ENCODE measurements at regions not wholly inside any gene's neighbourhood (a gene's known extent, or its start where the extent isn't known, plus 50 kb on each side); places are given as distances from the start of the nearest gene placed in this dataset.
"Not testable (repeated sequence)": the region's sequence is repeated elsewhere in the genome, so short reads cannot be mapped to it uniquely, and the experiment has no call there.

DNA sequence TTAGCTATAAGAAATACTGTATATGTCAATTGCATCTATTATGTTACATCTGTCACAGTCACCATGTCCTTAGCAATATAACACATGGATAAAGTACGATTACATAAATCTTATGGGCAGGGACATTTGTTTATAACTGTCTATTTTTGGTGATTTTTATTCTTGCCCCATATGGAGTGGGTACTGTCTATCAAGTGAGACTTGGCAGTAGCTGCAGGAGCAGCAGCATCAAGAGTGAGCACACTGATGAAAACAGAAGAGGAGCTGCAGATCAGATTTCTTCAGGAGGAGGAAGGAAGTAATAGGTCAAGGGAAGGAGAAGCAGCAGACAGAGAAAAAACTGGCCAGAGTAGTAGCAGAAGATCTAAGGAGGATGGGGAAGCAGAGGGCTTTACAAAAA lies 516.7 kb downstream of the C6orf118 start:
- DNase-seq (ENCODE audit: low spot score): no peak
- Mint-ChIP-seq H3K9me3 (peaks cover 19% of the 10 kb centered on the region), H3K36me3 (ENCODE audit: low read depth) (no peaks in the 10 kb centered on the region), H3K4me3 (ENCODE audit: low read depth) (no peak overlapping the region), H3K27me3 (ENCODE audit: low read depth) (no peaks in the 10 kb centered on the region), H3K4me1 (ENCODE audit: low read depth) (no peaks in the 10 kb centered on the region), H3K27ac (no peak overlapping the region)
- intact Hi-C loops (cut with micrococcal nuclease): no loop called here

DNA sequence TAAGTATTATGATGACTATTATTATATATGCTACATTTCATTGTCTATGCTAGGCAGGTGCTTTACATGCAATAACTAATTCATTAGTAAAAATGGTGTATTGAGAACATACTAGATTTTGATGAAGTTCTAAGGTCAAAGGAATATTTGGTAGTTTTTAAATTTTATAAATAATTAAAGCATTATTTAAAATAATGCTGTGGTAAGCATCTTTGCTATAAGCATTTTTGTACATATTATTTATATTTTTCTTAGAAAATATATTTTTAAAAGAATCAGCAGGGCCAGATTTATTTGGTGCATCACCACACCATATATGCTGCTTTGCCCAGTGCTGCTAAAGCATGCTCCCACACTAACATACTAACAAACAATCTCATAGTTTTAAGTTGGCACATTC lies 517.9 kb downstream of the C6orf118 start:
- H3K4me3 Mint-ChIP-seq (ENCODE audit: low read depth): no peak overlapping the region
- no peaks in the 10 kb centered on the region for H3K36me3 Mint-ChIP-seq (ENCODE audit: low read depth)
- no peak for DNase-seq (ENCODE audit: low spot score)
- H3K4me1 Mint-ChIP-seq (ENCODE audit: low read depth): no peaks in the 10 kb centered on the region
- H3K27me3 Mint-ChIP-seq (ENCODE audit: low read depth): no peaks in the 10 kb centered on the region
- no peak overlapping the region for H3K27ac Mint-ChIP-seq
- peaks cover 11% of the 10 kb centered on the region for H3K9me3 Mint-ChIP-seq
- intact Hi-C loops (cut with micrococcal nuclease): no loop called here

DNA sequence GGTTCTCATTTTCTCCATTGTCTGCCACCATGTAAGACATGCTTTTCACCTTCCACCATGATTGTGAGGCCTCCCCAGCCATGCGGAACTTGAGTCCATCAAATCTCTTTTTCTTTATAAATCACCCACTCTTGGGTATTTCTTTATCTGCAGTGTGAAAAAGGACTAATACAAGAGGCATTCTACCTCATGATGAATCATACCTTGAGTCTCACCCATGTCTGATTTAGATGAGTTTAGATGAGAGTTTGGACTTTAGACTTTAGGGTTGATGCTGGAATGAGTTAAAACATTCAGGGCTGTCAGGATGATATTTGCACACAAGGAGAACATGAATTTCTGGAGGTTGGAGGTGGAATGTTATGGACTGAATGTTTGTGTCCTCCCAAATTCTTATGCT lies 545.6 kb downstream of the C6orf118 start:
- H3K9me3 Mint-ChIP-seq: peaks cover 32% of the 10 kb centered on the region

DNA sequence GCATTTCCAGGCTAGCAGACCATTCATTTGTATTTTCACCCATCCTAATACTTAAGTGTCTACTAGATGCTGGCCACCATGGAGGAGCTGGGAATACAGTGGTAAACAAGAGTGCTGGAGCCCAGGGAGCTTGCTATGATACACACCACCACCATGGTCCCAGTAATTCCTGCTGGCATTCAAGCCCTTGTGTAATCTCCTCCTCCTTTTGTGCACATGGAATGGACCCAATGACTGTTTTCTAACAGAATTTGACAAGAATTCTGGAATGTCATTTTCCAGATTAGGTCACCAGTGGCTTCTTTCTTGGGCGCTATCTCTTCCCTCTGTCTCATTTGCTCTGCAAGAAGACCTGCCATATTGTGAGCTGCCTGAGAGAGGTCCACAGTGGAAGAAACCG lies 552.0 kb downstream of the C6orf118 start:
- intact Hi-C loops (cut with micrococcal nuclease): no loop called here
- Mint-ChIP-seq H3K4me1 (ENCODE audit: low read depth) (no peaks in the 10 kb centered on the region), H3K4me3 (ENCODE audit: low read depth) (no peak overlapping the region), H3K36me3 (ENCODE audit: low read depth) (no peaks in the 10 kb centered on the region), H3K27ac (no peak overlapping the region), H3K27me3 (ENCODE audit: low read depth) (no peaks in the 10 kb centered on the region), H3K9me3 (peaks cover 37% of the 10 kb centered on the region)
- no peak for DNase-seq (ENCODE audit: low spot score)

More for the DNA sequence above, 545.6 kb downstream of the C6orf118 start:
- no peak overlapping the region for H3K27ac Mint-ChIP-seq
- no peaks in the 10 kb centered on the region for H3K4me1 Mint-ChIP-seq (ENCODE audit: low read depth)
- DNase-seq (ENCODE audit: low spot score): no peak
- no peak overlapping the region for H3K4me3 Mint-ChIP-seq (ENCODE audit: low read depth)
- no peaks in the 10 kb centered on the region for H3K36me3 Mint-ChIP-seq (ENCODE audit: low read depth)
- no peaks in the 10 kb centered on the region for H3K27me3 Mint-ChIP-seq (ENCODE audit: low read depth)
- intact Hi-C loops (cut with micrococcal nuclease): no loop called here

DNA sequence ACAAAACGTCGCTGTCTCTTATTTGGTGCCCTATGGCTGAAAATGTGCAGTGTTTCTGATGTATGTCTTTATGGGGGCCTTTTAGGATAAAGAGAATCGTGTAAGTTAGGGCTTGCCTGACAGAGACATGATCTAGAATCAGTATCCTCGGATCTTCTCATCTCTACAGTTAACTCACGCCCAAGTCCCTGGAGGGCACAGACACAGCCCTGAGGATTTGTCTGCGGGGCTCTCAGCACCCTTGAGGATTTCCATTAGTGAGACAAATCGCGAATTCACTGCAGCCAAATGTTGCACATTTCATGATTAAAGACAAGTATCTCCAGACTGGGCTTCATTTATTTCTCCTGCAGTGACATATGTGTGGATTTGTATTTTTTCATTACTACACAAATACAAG lies 552.7 kb downstream of the C6orf118 start:
- intact Hi-C loops (cut with micrococcal nuclease): no loop called here
- Mint-ChIP-seq H3K27ac (no peak overlapping the region), H3K4me1 (ENCODE audit: low read depth) (no peaks in the 10 kb centered on the region), H3K4me3 (ENCODE audit: low read depth) (no peak overlapping the region), H3K27me3 (ENCODE audit: low read depth) (no peaks in the 10 kb centered on the region), H3K9me3 (peaks cover 29% of the 10 kb centered on the region), H3K36me3 (ENCODE audit: low read depth) (no peaks in the 10 kb centered on the region)
- DNase-seq (ENCODE audit: low spot score): no peak

DNA sequence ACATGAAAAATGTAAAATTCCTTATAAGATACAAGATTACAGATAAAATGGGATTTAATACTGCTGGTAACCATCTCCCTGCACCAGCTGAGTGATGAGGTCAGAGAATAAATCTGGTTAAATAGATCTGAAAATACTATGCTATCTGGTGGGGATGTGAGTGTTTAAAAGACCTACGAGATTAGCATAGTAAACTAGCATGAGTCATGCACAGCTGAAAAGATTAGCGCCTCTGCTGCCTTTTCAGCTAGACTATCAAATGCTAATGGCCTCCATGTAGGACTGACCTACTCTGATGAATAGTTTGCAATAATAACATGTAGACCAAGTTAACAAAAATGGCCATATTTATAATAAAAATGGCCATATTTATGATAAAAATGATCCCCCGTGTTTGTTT lies 553.3 kb downstream of the C6orf118 start:
- Mint-ChIP-seq H3K4me3 (ENCODE audit: low read depth) (no peak overlapping the region), H3K4me1 (ENCODE audit: low read depth) (no peaks in the 10 kb centered on the region), H3K36me3 (ENCODE audit: low read depth) (no peaks in the 10 kb centered on the region), H3K9me3 (peaks cover 27% of the 10 kb centered on the region), H3K27me3 (ENCODE audit: low read depth) (no peaks in the 10 kb centered on the region), H3K27ac (no peak overlapping the region)
- DNase-seq (ENCODE audit: low spot score): no peak
- intact Hi-C loops (cut with micrococcal nuclease): no loop called here

DNA sequence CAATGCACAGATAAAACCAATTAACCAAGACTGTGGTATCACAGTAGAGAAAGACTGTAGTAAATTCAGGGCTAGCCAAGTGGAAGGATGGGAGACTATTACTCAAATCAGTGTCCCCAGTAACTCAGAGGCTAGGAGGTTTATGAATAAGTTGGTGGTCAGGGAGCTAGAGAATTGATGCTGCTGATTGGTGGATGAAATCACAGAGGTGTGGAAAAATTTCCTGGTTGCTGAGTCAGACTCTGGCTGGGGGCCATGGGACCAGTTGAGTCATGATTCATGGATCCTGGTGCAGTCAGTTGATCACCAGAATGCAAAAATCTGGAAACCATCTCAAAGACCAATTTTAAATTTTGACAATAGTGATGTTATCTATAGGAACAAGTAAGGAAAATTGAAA lies 555.9 kb downstream of the C6orf118 start:
- no peak for DNase-seq (ENCODE audit: low spot score)
- H3K36me3 Mint-ChIP-seq (ENCODE audit: low read depth): no peaks in the 10 kb centered on the region
- no peaks in the 10 kb centered on the region for H3K27me3 Mint-ChIP-seq (ENCODE audit: low read depth)
- no peak overlapping the region for H3K4me3 Mint-ChIP-seq (ENCODE audit: low read depth)
- H3K9me3 Mint-ChIP-seq: peaks cover 32% of the 10 kb centered on the region
- intact Hi-C loops (cut with micrococcal nuclease): no loop called here
- H3K4me1 Mint-ChIP-seq (ENCODE audit: low read depth): no peaks in the 10 kb centered on the region
- no peak overlapping the region for H3K27ac Mint-ChIP-seq

DNA sequence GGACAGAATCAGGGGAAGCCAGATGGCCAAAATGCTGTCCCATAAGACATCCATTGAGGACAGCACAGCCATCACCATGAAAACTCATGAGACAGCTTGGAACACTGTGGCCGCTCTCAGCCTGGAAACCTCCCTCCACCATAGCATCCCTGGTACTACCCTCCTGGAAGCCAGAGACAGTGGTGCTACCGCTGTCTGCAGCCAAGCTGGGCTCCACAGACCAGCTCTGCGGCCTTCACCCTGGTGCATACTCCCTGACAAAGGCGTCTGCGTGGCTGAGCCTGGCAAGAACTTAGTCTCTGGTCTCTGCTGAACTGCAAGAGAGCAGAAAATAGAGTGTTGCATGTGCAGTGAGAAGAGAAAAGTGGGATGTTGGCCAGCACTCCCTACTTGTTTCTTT lies 558.0 kb downstream of the C6orf118 start:
- no peak for DNase-seq (ENCODE audit: low spot score)
- Mint-ChIP-seq H3K27ac (no peak overlapping the region), H3K36me3 (ENCODE audit: low read depth) (no peaks in the 10 kb centered on the region), H3K9me3 (peaks cover 28% of the 10 kb centered on the region), H3K27me3 (ENCODE audit: low read depth) (no peaks in the 10 kb centered on the region), H3K4me1 (ENCODE audit: low read depth) (no peaks in the 10 kb centered on the region), H3K4me3 (ENCODE audit: low read depth) (no peak overlapping the region)
- intact Hi-C loops (cut with micrococcal nuclease): no loop called here

DNA sequence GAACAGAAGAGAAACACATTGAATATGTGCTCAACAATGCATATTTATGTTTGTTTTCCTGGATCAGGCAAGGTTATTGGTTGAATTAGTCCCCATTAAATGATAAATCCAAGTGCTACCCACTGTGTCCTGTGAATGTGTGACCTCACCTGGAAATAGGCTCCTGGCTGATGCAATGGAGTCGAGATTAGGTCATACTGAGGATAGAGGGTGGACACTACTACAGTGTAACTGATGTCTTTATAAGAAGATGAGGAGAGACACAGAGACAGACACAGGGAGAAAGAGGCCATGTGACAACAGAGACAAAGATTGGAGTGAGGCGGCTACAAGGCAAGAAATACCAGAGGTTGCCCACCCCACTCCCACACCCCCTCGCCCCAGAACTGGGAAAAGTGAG lies 559.3 kb downstream of the C6orf118 start:
- no peak overlapping the region for H3K27ac Mint-ChIP-seq
- H3K4me1 Mint-ChIP-seq (ENCODE audit: low read depth): no peaks in the 10 kb centered on the region
- DNase-seq (ENCODE audit: low spot score): no peak
- H3K27me3 Mint-ChIP-seq (ENCODE audit: low read depth): no peaks in the 10 kb centered on the region
- intact Hi-C loops (cut with micrococcal nuclease): no loop called here
- no peak overlapping the region for H3K4me3 Mint-ChIP-seq (ENCODE audit: low read depth)
- H3K9me3 Mint-ChIP-seq: peaks cover 34% of the 10 kb centered on the region
- H3K36me3 Mint-ChIP-seq (ENCODE audit: low read depth): no peaks in the 10 kb centered on the region

DNA sequence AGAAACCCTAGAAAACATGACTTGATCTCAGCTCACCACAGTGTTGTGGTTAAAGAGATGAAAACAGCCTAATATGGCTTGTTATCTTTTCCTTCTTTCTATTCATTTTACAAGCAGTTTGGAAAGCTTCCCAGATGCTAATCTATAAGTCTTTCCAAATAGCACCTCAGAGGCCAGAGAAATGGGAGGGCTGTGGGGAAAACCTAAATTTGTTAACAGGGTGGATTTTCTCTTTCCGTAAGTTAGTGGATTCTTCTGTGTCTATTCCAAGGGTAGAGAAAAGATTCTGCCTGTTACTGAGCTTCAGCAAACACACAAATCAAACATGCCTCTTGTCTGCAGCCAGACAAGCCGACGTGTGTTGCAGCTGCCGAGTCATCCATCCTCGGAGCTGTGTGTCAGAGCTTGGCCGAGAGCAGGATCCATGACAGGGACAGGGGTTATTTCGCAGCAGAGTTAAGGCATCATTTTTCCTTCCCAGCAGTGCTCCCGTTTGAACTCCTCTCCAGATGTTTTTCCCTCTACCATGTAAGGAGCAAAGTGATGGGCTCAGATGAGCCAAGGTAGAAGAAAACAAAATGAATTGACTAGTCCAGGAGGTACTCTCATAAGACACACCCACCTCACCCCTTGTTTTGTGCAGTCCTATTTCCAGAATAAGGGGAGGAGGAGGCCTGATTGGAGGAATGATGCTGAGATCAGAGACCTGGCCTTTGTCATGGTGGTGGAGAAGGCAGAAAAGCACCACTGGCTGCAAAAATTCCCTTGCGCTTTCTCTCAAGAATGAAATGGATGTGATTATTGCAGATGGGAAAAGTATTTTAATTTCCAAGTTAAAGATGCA lies 560.0 kb downstream of the C6orf118 start:
- no peak for DNase-seq (ENCODE audit: low spot score)
- H3K27me3 Mint-ChIP-seq (ENCODE audit: low read depth): no peaks in the 10 kb centered on the region
- H3K4me3 Mint-ChIP-seq (ENCODE audit: low read depth): no peak overlapping the region
- no peak overlapping the region for H3K27ac Mint-ChIP-seq
- H3K9me3 Mint-ChIP-seq: peaks cover 40% of the 10 kb centered on the region
- intact Hi-C loops (cut with micrococcal nuclease): no loop called here
- H3K4me1 Mint-ChIP-seq (ENCODE audit: low read depth): no peaks in the 10 kb centered on the region
- H3K36me3 Mint-ChIP-seq (ENCODE audit: low read depth): no peaks in the 10 kb centered on the region

DNA sequence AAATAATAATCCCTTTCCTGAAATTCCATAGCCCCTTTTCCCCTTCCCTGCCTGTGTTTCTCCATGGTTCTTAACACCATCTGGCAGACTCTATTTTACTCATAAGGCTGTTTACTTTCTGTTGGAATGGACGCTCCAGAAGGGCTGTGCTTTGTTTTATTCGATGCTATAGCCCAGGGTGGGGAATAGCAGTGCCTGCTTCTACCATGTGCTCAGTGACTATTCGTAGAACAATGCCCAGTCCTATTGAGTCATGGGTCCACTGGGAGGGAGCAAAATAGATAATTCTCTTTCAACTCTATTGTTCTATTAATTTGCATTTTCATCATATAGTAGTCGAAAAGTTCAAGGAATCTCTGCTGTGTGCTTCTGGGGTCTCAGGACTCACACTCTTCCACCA lies 565.1 kb downstream of the C6orf118 start:
- Mint-ChIP-seq H3K4me1 (ENCODE audit: low read depth) (no peaks in the 10 kb centered on the region), H3K4me3 (ENCODE audit: low read depth) (no peak overlapping the region), H3K27me3 (ENCODE audit: low read depth) (no peaks in the 10 kb centered on the region), H3K9me3 (peaks cover 64% of the 10 kb centered on the region), H3K27ac (no peak overlapping the region), H3K36me3 (ENCODE audit: low read depth) (no peaks in the 10 kb centered on the region)
- no peak for DNase-seq (ENCODE audit: low spot score)
- intact Hi-C loops (cut with micrococcal nuclease): no loop called here

DNA sequence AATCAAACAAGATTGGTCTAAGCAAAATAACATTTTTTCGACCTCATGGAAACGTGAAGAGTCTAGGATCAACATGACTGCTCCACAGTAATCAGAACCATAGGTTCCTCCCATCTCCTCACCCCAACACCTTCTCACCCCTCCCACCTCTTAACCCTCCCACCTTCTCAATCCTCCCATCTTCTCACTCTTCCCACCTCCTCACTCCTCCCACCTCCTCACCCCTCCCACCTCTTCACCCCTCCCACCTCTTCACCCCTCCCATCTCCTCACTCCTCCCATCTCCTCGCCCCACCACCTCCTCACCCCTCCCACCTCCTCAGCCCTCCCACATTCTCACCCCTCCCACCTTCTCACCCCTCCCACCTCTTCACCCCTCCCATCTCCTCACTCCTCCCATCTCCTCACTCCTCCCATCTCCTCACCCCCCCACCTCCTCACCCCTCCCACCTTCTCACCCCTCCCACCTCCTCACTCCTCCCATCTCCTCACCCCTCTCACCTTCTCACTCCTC lies 567.4 kb downstream of the C6orf118 start:
- no peaks in the 10 kb centered on the region for H3K36me3 Mint-ChIP-seq (ENCODE audit: low read depth)
- no peaks in the 10 kb centered on the region for H3K27me3 Mint-ChIP-seq (ENCODE audit: low read depth)
- no peak for DNase-seq (ENCODE audit: low spot score)
- no peak overlapping the region for H3K27ac Mint-ChIP-seq
- peaks cover 62% of the 10 kb centered on the region for H3K9me3 Mint-ChIP-seq
- H3K4me1 Mint-ChIP-seq (ENCODE audit: low read depth): no peaks in the 10 kb centered on the region
- no peak overlapping the region for H3K4me3 Mint-ChIP-seq (ENCODE audit: low read depth)
- intact Hi-C loops (cut with micrococcal nuclease): no loop called here

DNA sequence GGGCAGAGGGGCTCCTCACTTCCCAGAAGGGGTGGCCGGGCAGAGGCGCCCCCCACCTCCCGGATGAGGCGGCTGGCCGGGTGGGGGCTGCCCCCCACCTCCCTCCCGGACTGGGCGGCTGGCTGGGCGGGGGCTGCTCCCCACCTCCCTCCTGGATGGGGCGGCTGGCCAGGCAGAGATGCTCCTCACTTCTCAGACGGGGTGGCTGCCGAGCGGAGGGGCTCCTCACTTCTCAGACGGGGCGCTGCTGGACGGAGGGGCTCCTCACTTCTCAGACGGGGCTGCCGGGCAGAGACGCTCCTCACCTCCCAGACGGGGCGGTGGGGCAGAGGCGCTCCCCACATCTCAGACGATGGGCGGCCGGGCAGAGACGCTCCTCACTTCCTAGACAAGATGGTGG lies 573.3 kb downstream of the C6orf118 start:
- H3K27me3 Mint-ChIP-seq (ENCODE audit: low read depth); H3K36me3 Mint-ChIP-seq (ENCODE audit: low read depth); H3K27ac Mint-ChIP-seq; H3K4me3 Mint-ChIP-seq (ENCODE audit: low read depth); H3K4me1 Mint-ChIP-seq (ENCODE audit: low read depth); DNase-seq (ENCODE audit: low spot score); intact Hi-C loops (cut with micrococcal nuclease): not testable (repeated sequence)
- peaks cover 38% of the 10 kb centered on the region for H3K9me3 Mint-ChIP-seq
